ENCODE measurements at regions not wholly inside any gene's neighbourhood (a gene's known extent, or its start where the extent isn't known, plus 50 kb on each side); places are given as distances from the start of the nearest gene placed in this dataset.

GRCh38 chr1:239224100-239224499, 162.3 kb upstream of the CHRM3 start:
- H3K4me3 ChIP-seq (ENCODE audit: low read length), result no peak overlapping the region
- H3K9me2 ChIP-seq (replicated peaks; ENCODE audit: insufficient read depth, low read length), result no peaks in the 10 kb centered on the region
- no peak for TF ChIP-seq CTCF (IDR thresholded peaks at IDR 0.05; ENCODE audit: low read length)
- 0 out of 2 replicates have a peak, but pooled peaks have one; percentile 64 for TF ChIP-seq EZH2phosphoT487 (IDR thresholded peaks at IDR 0.05; ENCODE audit: low read length)
- no peak overlapping the region for H3K9ac ChIP-seq (ENCODE audit: low read length)
- DNase-seq, result peak; percentile 81
- H3F3A ChIP-seq (ENCODE audit: insufficient read depth, low read length), result peaks cover 4% of the 10 kb centered on the region; the same call in 1 of the 2 replicates
- peak overlapping the region; percentile 25; the same call in 1 of the 2 replicates for H3K4me2 ChIP-seq (ENCODE audit: low read depth, low read length)
- no peaks in the 10 kb centered on the region for H3K27me3 ChIP-seq (replicated peaks; ENCODE audit: insufficient read depth, low read length)
- no peaks in the 10 kb centered on the region for H3K9me3 ChIP-seq (replicated peaks; ENCODE audit: insufficient read depth, low read length)
- no peaks in the 10 kb centered on the region for H4K20me1 ChIP-seq (ENCODE audit: insufficient read depth, low read length)
- no peaks in the 10 kb centered on the region for H3K79me2 ChIP-seq (ENCODE audit: low read length)
- no peak overlapping the region for H2AFZ ChIP-seq (ENCODE audit: low read length)
- H3K36me3 ChIP-seq (replicated peaks; ENCODE audit: insufficient read depth, low read length), result no peaks in the 10 kb centered on the region
- H3K4me1 ChIP-seq (ENCODE audit: low read length), result no peaks in the 10 kb centered on the region
- no peak overlapping the region for H3K27ac ChIP-seq (ENCODE audit: low read length)

- Histone ChIP-seq H2AFZ (ENCODE audit: low read length) (no peak overlapping the region), H3K9me2 (replicated peaks; ENCODE audit: insufficient read depth, low read length) (no peaks in the 10 kb centered on the region), H3K36me3 (replicated peaks; ENCODE audit: insufficient read depth, low read length) (no peaks in the 10 kb centered on the region), H3K9me3 (replicated peaks; ENCODE audit: insufficient read depth, low read length) (no peaks in the 10 kb centered on the region), H4K20me1 (ENCODE audit: insufficient read depth, low read length) (no peaks in the 10 kb centered on the region), H3K27me3 (replicated peaks; ENCODE audit: insufficient read depth, low read length) (no peaks in the 10 kb centered on the region), H3K4me1 (ENCODE audit: low read length) (no peaks in the 10 kb centered on the region), H3K4me3 (ENCODE audit: low read length) (no peak overlapping the region), H3K9ac (ENCODE audit: low read length) (no peak overlapping the region), H3K27ac (ENCODE audit: low read length) (no peak overlapping the region), H3F3A (ENCODE audit: insufficient read depth, low read length) (peaks cover 4% of the 10 kb centered on the region; the same call in 1 of the 2 replicates), H3K79me2 (ENCODE audit: low read length) (no peaks in the 10 kb centered on the region), H3K4me2 (ENCODE audit: low read depth, low read length) (no peak overlapping the region)
- TF ChIP-seq CTCF (IDR thresholded peaks at IDR 0.05; ENCODE audit: low read length), result no peak
- TF ChIP-seq EZH2phosphoT487 (IDR thresholded peaks at IDR 0.05; ENCODE audit: low read length), result no peak
- no peak for TF ChIP-seq EZH2 (optimal IDR thresholded peaks at IDR 0.05; ENCODE audit: low read depth, low read length)
- no peak for DNase-seq
Observed at GRCh38 chr1:239222999-239223398, 163.4 kb upstream of the CHRM3 start.

- no peak overlapping the region for H3K9ac ChIP-seq (ENCODE audit: low read length)
Observed at GRCh38 chr1:239221656-239222055, 164.7 kb upstream of the CHRM3 start.

More at GRCh38 chr1:239221656-239222055, 164.7 kb upstream of the CHRM3 start:
- no peak for DNase-seq
- Histone ChIP-seq H3K27me3 (replicated peaks; ENCODE audit: insufficient read depth, low read length) (no peaks in the 10 kb centered on the region), H3K9me2 (replicated peaks; ENCODE audit: insufficient read depth, low read length) (no peaks in the 10 kb centered on the region), H3K4me3 (ENCODE audit: low read length) (no peak overlapping the region), H3K79me2 (ENCODE audit: low read length) (no peaks in the 10 kb centered on the region), H3K27ac (ENCODE audit: low read length) (no peak overlapping the region), H3K4me1 (ENCODE audit: low read length) (no peaks in the 10 kb centered on the region), H3K4me2 (ENCODE audit: low read depth, low read length) (no peak overlapping the region), H3F3A (ENCODE audit: insufficient read depth, low read length) (peaks cover 4% of the 10 kb centered on the region; the same call in 1 of the 2 replicates), H3K36me3 (replicated peaks; ENCODE audit: insufficient read depth, low read length) (no peaks in the 10 kb centered on the region), H4K20me1 (ENCODE audit: insufficient read depth, low read length) (no peaks in the 10 kb centered on the region), H3K9me3 (replicated peaks; ENCODE audit: insufficient read depth, low read length) (no peaks in the 10 kb centered on the region), H2AFZ (ENCODE audit: low read length) (no peak overlapping the region)
- TF ChIP-seq EZH2phosphoT487 (IDR thresholded peaks at IDR 0.05; ENCODE audit: low read length), result no peak
- no peak for TF ChIP-seq EZH2 (optimal IDR thresholded peaks at IDR 0.05; ENCODE audit: low read depth, low read length)
- no peak for TF ChIP-seq CTCF (IDR thresholded peaks at IDR 0.05; ENCODE audit: low read length)

Measured in MM.1S (cell line).